ENCODE measurements at regions not wholly inside any gene's neighbourhood (a gene's known extent, or its start where the extent isn't known, plus 50 kb on each side); places are given as distances from the start of the nearest gene placed in this dataset.

DNA sequence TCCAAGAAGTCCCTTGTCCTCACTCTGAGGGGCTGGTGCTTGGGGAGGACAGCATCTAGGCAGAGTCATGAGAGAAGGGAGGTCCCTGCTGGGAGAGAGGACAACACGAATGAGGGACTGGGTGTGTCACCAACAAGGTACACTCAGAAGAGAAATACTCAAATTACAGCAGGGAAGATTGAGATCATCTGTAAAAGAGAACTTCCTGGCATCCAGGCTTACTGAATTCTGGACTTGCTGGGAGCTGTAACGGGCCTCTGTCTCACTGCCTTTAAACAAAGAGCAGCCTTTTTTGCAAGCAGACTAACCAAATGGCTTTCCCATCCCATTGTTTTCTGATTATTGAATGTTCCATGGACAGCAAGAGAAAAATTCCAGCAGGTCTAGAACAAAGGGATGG, 195.7 kb upstream of the RAB4A start:
- H3K9me3 ChIP-seq (ENCODE audit: insufficient read depth, low read depth, low read length): no peaks in the 10 kb centered on the region
- no peaks in the 10 kb centered on the region; the same call in 1 of the 2 replicates for H3K4me1 ChIP-seq (ENCODE audit: insufficient read depth, low read length)
- no peaks in the 10 kb centered on the region for H3K27me3 ChIP-seq (ENCODE audit: insufficient read depth, low read length)
- no peaks in the 10 kb centered on the region for H3K36me3 ChIP-seq (ENCODE audit: insufficient read depth, low read depth, low read length)
- no peak overlapping the region for H3K27ac ChIP-seq (ENCODE audit: low read length)
- no peak overlapping the region for H3K4me3 ChIP-seq (ENCODE audit: low read length)
- H3K9ac ChIP-seq (ENCODE audit: low read depth, low read length): no peak overlapping the region

DNA sequence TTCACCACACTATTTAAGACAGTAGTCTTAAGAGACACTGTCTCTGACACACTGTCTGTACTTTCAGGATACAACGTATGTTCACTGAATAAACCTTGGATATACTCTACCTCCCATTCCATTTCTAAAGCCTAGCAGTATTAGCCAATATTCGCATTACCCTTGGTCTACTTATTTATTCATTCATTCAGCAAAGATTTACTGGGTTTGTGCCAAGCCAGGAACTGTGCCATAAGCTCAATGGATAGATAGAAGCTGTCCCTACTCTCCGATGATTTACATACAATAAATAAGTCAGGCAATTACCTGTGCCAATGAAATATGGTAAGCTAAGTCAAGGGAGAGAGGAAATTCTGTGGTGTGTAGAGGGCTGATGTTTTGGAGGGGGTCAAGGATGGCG, 195.2 kb upstream of the RAB4A start:
- Histone ChIP-seq H3K4me1 (ENCODE audit: insufficient read depth, low read length) (no peaks in the 10 kb centered on the region; the same call in 1 of the 2 replicates), H3K9ac (ENCODE audit: low read depth, low read length) (no peak overlapping the region), H3K27ac (ENCODE audit: low read length) (no peak overlapping the region), H3K27me3 (ENCODE audit: insufficient read depth, low read length) (no peaks in the 10 kb centered on the region), H3K9me3 (ENCODE audit: insufficient read depth, low read depth, low read length) (no peaks in the 10 kb centered on the region; the same call in 1 of the 2 replicates), H3K36me3 (ENCODE audit: insufficient read depth, low read depth, low read length) (no peaks in the 10 kb centered on the region), H3K4me3 (ENCODE audit: low read length) (no peak overlapping the region)

DNA sequence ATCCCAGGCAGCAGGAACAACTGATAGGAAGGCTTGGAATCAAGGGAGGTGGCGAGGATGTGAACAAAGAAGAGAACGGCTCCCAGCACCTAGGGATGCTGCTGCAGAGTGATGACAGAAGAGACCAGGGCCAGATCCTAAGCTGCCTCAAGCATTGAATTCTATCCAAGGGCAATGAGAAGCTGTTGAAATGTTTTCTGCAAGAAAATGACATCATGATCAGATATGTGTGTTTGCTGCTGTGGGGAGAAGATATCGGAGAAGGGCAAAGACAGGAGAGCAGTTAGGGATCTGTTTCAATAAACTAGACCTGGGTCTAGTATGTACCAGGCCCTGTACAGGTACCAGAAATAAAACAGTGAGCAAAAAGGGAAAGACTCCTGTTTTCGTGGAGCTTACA, 194.7 kb upstream of the RAB4A start:
- Histone ChIP-seq H3K9ac (ENCODE audit: low read depth, low read length) (no peak overlapping the region), H3K4me1 (ENCODE audit: insufficient read depth, low read length) (no peaks in the 10 kb centered on the region; the same call in 1 of the 2 replicates), H3K27ac (ENCODE audit: low read length) (no peak overlapping the region), H3K27me3 (ENCODE audit: insufficient read depth, low read length) (no peaks in the 10 kb centered on the region), H3K36me3 (ENCODE audit: insufficient read depth, low read depth, low read length) (no peaks in the 10 kb centered on the region), H3K4me3 (ENCODE audit: low read length) (no peak overlapping the region), H3K9me3 (ENCODE audit: insufficient read depth, low read depth, low read length) (no peaks in the 10 kb centered on the region; the same call in 1 of the 2 replicates)

DNA sequence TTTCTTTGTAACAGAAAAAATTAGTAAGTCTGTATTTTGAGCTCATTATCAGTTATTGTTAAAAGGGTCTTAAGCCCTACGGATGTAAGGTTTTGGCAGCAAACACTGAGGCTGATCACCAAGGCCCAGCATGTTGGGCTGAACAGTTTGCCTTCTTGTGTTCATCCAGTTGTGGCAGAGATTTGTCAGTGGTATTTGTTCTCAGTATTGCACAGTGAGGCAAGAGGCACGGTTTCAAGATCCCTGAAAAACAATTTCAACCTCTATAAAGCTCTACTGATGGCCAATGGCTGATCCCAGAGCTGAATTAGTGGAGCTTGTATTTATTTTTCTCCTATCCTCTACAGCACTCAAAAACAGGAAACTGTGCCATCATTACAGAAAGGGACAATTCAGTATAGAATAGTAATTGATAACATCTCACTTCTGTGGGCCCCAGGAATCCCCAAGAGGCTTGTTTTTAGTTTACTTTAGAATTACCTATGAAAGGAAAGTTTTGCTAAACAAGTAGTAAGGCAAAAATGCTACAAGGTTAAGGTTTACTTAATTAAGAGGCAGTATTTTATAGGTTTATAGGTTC, 191.8 kb upstream of the RAB4A start:
- Histone ChIP-seq H3K27ac (ENCODE audit: low read length) (no peak overlapping the region), H3K36me3 (ENCODE audit: insufficient read depth, low read depth, low read length) (no peaks in the 10 kb centered on the region), H3K4me3 (ENCODE audit: low read length) (no peak overlapping the region), H3K9me3 (ENCODE audit: insufficient read depth, low read depth, low read length) (peaks cover 15% of the 10 kb centered on the region), H3K4me1 (ENCODE audit: insufficient read depth, low read length) (no peaks in the 10 kb centered on the region; the same call in 1 of the 2 replicates), H3K27me3 (ENCODE audit: insufficient read depth, low read length) (no peaks in the 10 kb centered on the region), H3K9ac (ENCODE audit: low read depth, low read length) (no peak overlapping the region)

DNA sequence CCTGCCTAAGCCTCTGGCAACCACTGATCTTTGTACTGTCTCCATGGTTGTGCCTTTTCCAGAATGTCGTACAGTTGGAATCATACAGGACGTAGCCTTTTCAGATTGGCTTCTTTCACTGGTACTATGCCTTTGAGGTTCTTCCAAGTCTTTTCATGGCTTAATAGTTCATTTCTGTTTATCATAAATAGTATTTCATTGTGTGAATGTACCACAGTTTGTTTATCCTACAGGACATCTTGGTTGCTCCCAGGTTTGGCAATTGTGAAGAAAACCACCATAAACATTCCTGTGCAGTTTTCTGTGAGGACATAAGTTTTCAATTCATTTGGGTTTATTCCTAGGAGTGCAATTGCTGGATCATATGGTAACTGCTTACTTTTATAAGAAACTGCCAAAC, 190.6 kb upstream of the RAB4A start:
- no peaks in the 10 kb centered on the region; the same call in 1 of the 2 replicates for H3K4me1 ChIP-seq (ENCODE audit: insufficient read depth, low read length)

DNA sequence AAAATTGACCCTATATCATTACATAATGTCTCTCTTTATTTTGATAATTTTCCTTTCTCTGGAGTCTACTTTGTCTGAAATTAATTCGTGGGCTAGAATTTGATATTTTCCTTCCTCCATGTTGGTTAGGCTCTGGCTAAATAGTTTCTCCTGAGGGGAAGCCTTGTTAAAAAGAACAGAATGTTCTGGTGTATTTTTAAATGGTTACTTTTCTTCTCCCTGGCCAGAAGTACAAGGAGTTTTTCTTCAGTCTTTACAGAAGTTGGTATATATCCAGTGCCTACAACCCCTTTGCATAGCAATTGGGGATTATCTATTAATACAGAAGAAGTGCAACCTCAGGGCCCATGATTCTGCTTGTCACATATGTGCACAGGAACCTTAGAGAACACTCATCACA, 185.6 kb upstream of the RAB4A start:
- H3K27me3 ChIP-seq (ENCODE audit: insufficient read depth, low read length): no peaks in the 10 kb centered on the region
- no peaks in the 10 kb centered on the region for H3K36me3 ChIP-seq (ENCODE audit: insufficient read depth, low read depth, low read length)
- no peak overlapping the region for H3K4me3 ChIP-seq (ENCODE audit: low read length)
- H3K4me1 ChIP-seq (ENCODE audit: insufficient read depth, low read length): no peaks in the 10 kb centered on the region
- H3K9me3 ChIP-seq (ENCODE audit: insufficient read depth, low read depth, low read length): peaks cover 15% of the 10 kb centered on the region
- H3K9ac ChIP-seq (ENCODE audit: low read depth, low read length): no peak overlapping the region
- no peak overlapping the region for H3K27ac ChIP-seq (ENCODE audit: low read length)

More for the DNA sequence above, 190.6 kb upstream of the RAB4A start:
- no peak overlapping the region for H3K27ac ChIP-seq (ENCODE audit: low read length)
- H3K4me3 ChIP-seq (ENCODE audit: low read length): no peak overlapping the region
- H3K9ac ChIP-seq (ENCODE audit: low read depth, low read length): no peak overlapping the region
- H3K36me3 ChIP-seq (ENCODE audit: insufficient read depth, low read depth, low read length): no peaks in the 10 kb centered on the region
- H3K9me3 ChIP-seq (ENCODE audit: insufficient read depth, low read depth, low read length): peaks cover 15% of the 10 kb centered on the region
- H3K27me3 ChIP-seq (ENCODE audit: insufficient read depth, low read length): no peaks in the 10 kb centered on the region

DNA sequence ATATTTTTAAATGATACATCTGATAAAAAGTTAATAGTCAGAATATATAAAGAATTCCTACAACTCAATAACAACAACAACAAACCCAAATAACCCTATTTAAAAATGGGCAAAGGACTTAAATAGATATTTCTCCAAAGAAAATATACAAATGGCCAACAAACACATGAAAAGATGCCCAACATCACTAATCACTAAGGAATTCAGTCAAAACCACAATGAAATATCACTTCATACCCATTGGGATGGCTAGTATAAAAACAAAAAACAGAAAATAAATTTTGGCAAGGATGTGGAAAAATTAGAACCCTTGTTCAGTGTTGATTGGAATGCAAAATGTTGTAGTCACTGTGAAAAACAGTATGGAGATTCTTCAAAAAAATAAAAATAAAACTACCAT, 184.8 kb upstream of the RAB4A start:
- Histone ChIP-seq H3K4me3 (ENCODE audit: low read length) (no peak overlapping the region), H3K27me3 (ENCODE audit: insufficient read depth, low read length) (no peaks in the 10 kb centered on the region), H3K9ac (ENCODE audit: low read depth, low read length) (no peak overlapping the region), H3K4me1 (ENCODE audit: insufficient read depth, low read length) (no peaks in the 10 kb centered on the region), H3K27ac (ENCODE audit: low read length) (no peak overlapping the region), H3K36me3 (ENCODE audit: insufficient read depth, low read depth, low read length) (no peaks in the 10 kb centered on the region), H3K9me3 (ENCODE audit: insufficient read depth, low read depth, low read length) (peaks cover 15% of the 10 kb centered on the region)

DNA sequence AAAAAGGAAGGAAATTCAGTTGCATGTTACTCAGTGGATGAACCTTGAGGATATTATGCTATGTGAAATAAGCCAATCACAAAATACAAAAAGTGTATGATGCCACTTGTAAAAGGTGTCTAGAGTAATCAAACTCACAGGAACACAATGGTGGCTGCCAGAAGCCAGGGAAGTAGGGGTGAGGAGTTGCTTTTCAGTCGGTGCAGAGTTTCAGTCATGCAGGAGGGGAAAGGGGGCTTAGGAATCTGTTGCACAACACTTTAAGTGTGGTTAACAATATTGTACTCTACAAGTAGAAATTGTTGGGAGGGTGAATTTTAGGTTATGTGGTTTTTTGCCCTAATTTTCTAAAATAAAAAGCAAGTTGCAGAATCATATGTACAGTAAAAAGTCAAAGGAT, 184.2 kb upstream of the RAB4A start:
- Histone ChIP-seq H3K9ac (ENCODE audit: low read depth, low read length) (no peak overlapping the region), H3K27ac (ENCODE audit: low read length) (no peak overlapping the region), H3K4me3 (ENCODE audit: low read length) (no peak overlapping the region), H3K9me3 (ENCODE audit: insufficient read depth, low read depth, low read length) (peaks cover 15% of the 10 kb centered on the region), H3K27me3 (ENCODE audit: insufficient read depth, low read length) (no peaks in the 10 kb centered on the region), H3K4me1 (ENCODE audit: insufficient read depth, low read length) (peaks cover 2% of the 10 kb centered on the region), H3K36me3 (ENCODE audit: insufficient read depth, low read depth, low read length) (no peaks in the 10 kb centered on the region)

DNA sequence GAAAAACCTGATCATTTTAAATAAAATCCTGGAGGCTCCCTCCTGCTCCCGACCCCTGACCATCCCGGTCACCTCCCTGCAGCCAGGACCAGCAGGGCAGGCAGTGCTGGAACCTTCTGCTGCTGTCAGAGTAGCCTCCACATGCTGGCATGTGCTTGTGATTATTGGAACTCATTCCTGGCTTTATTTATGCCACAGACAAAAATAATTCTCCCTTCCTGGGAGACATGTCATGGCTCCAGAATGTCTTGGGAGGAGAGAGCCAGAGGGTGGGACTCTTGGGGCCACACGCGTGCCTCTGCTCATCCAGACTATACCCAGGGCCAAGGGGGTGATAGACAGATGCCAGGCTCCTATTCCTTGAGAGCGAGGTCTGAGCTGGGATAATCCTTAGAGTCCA, 183.6 kb upstream of the RAB4A start:
- Histone ChIP-seq H3K36me3 (ENCODE audit: insufficient read depth, low read depth, low read length) (no peaks in the 10 kb centered on the region), H3K4me3 (ENCODE audit: low read length) (no peak overlapping the region), H3K9me3 (ENCODE audit: insufficient read depth, low read depth, low read length) (peaks cover 12% of the 10 kb centered on the region), H3K27ac (ENCODE audit: low read length) (no peak overlapping the region), H3K27me3 (ENCODE audit: insufficient read depth, low read length) (no peaks in the 10 kb centered on the region), H3K9ac (ENCODE audit: low read depth, low read length) (no peak overlapping the region), H3K4me1 (ENCODE audit: insufficient read depth, low read length) (peaks cover 8% of the 10 kb centered on the region)

DNA sequence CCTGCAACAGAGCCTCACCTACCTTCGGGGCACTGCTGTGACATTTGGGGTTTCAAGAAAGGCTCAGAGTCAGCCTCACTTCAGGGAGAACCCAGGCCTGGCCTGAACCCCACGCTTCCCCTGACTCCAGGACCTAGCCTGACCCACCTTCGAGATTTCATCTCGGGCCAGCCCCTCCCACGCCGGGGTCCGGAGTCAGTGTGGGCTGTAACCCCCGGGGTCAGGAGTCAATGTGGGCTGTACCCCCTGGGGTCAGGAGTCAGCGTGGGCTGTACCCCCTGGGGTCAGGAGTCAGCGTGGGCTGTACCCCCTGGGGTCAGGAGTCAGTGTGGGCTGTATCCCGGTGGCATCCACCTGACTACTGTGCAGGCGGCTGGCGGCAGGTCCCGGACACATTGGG, 183.0 kb upstream of the RAB4A start:
- Histone ChIP-seq H3K27me3 (ENCODE audit: insufficient read depth, low read length) (no peaks in the 10 kb centered on the region), H3K9me3 (ENCODE audit: insufficient read depth, low read depth, low read length) (peaks cover 6% of the 10 kb centered on the region), H3K36me3 (ENCODE audit: insufficient read depth, low read depth, low read length) (no peaks in the 10 kb centered on the region), H3K27ac (ENCODE audit: low read length) (no peak overlapping the region), H3K4me1 (ENCODE audit: insufficient read depth, low read length) (peaks cover 14% of the 10 kb centered on the region), H3K4me3 (ENCODE audit: low read length) (no peak overlapping the region), H3K9ac (ENCODE audit: low read depth, low read length) (no peak overlapping the region)

DNA sequence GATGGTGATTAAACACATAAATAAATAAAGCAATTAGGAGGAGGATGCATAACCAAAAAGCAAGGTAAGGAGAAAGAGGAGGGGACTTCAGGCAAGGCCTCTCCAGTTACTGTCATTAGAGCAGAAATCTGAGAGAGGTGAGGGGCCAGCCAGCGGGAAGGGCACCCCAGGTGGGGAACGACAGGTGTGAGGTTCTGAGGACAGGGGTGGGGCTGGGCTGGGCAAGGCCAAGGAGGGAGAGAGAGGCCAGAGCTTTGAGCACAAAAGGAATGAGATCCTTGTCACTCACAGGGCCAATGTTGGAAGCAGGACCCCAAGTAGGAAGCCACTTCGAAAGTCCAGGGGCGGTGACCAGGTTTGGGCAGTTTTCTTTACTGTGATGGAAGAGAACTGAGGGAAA, 182.2 kb upstream of the RAB4A start:
- Histone ChIP-seq H3K4me3 (ENCODE audit: low read length) (no peak overlapping the region), H3K36me3 (ENCODE audit: insufficient read depth, low read depth, low read length) (no peaks in the 10 kb centered on the region), H3K27me3 (ENCODE audit: insufficient read depth, low read length) (no peaks in the 10 kb centered on the region), H3K27ac (ENCODE audit: low read length) (no peak overlapping the region), H3K4me1 (ENCODE audit: insufficient read depth, low read length) (peaks cover 18% of the 10 kb centered on the region), H3K9ac (ENCODE audit: low read depth, low read length) (no peak overlapping the region), H3K9me3 (ENCODE audit: insufficient read depth, low read depth, low read length) (no peaks in the 10 kb centered on the region)

DNA sequence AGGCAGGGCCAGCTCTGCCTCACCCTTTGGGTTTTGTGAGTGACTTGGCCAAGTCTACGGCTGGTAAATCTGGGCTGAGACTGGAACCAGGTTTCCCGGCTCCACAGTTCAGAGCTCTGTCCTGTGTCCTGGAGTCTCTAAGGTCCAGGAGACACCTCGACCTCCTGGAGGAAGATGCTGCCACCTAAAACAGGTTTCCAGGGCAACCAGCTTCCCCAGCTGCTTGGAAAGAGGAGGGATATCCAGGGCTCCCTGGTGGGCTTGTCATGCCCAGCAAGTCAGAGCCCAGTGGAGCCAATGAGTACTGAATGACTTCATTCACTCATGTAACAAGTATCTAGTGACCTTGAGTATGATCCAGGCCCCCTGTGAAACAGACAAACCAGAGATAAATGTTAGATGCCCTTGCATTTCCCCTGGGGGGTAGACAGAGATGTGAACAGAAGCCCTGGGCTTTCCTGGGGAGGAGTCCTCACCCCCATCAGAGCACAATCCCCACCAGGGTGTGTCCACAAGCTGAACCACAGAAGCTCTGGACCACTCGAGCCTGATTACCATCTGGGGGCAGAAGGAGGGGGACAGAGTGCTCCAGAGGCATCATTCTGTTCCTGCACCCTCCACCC, 181.2 kb upstream of the RAB4A start:
- no peaks in the 10 kb centered on the region for H3K27me3 ChIP-seq (ENCODE audit: insufficient read depth, low read length)
- H3K4me1 ChIP-seq (ENCODE audit: insufficient read depth, low read length): peaks cover 24% of the 10 kb centered on the region
- H3K36me3 ChIP-seq (ENCODE audit: insufficient read depth, low read depth, low read length): no peaks in the 10 kb centered on the region
- no peak overlapping the region for H3K27ac ChIP-seq (ENCODE audit: low read length)
- H3K9ac ChIP-seq (ENCODE audit: low read depth, low read length): no peak overlapping the region
- no peak overlapping the region for H3K4me3 ChIP-seq (ENCODE audit: low read length)
- H3K9me3 ChIP-seq (ENCODE audit: insufficient read depth, low read depth, low read length): no peaks in the 10 kb centered on the region
